Epidermal melanocyte (primary cell): ENCODE measurements at regions not wholly inside any gene's neighbourhood (a gene's known extent, or its start where the extent isn't known, plus 50 kb on each side); places are given as distances from the start of the nearest gene placed in this dataset.

ENCODE experiments used
- DNase-seq: peaks from one replicate; pipeline ENCODE4 v3.0.0; 2011; ENCODE audit warnings: low spot score; ENCODE audit not compliant: insufficient read length

- DNase-seq: no peak
Measured at GRCh38 chr2:196353717-196354116, 182.3 kb upstream of the STK17B start.

GRCh38 chr2:196354186-196354585 is 182.8 kb upstream of the STK17B start:
- no peak for DNase-seq

GRCh38 chr2:196356332-196356731 is 185.0 kb upstream of the STK17B start:
- DNase-seq: no peak

GRCh38 chr2:196360650-196361049 is 189.3 kb upstream of the STK17B start:
- no peak for DNase-seq

GRCh38 chr2:196361606-196362326 is 190.4 kb upstream of the STK17B start:
- DNase-seq: no peak

GRCh38 chr2:196362973-196363549 is 191.7 kb upstream of the STK17B start:
- DNase-seq: no peak

GRCh38 chr2:196365145-196365544 is 193.8 kb upstream of the STK17B start:
- DNase-seq: no peak

- DNase-seq: no peak
Measured at GRCh38 chr2:196365923-196366322, 194.5 kb upstream of the STK17B start.

- no peak for DNase-seq
Measured at GRCh38 chr2:196367633-196368032, 196.3 kb upstream of the STK17B start.

- DNase-seq: no peak
Measured at GRCh38 chr2:196368546-196369225, 197.3 kb upstream of the STK17B start.

- DNase-seq: no peak
Measured at GRCh38 chr2:196369967-196370366, 198.6 kb upstream of the STK17B start.

- no peak for DNase-seq
Measured at GRCh38 chr2:196370381-196370780, 199.0 kb upstream of the STK17B start.

GRCh38 chr2:196372276-196372809 is 201.0 kb upstream of the STK17B start:
- no peak for DNase-seq

GRCh38 chr2:196372811-196373664 is 201.7 kb upstream of the STK17B start:
- DNase-seq: no peak

- DNase-seq: no peak
Measured at GRCh38 chr2:196376984-196377877, 205.9 kb upstream of the STK17B start.

- no peak for DNase-seq
Measured at GRCh38 chr2:196379600-196379999, 208.2 kb upstream of the STK17B start.

- no peak for DNase-seq
Measured at GRCh38 chr2:196380098-196380497, 208.7 kb upstream of the STK17B start.

- DNase-seq: no peak
Measured at GRCh38 chr2:196380575-196380974, 209.2 kb upstream of the STK17B start.

GRCh38 chr2:196381464-196381863 is 210.1 kb upstream of the STK17B start:
- no peak for DNase-seq

- no peak for DNase-seq
Measured at GRCh38 chr2:196383799-196384198, 212.4 kb upstream of the STK17B start.
